Endothelial cell of umbilical vein (primary cell): ENCODE measurements at regions not wholly inside any gene's neighbourhood (a gene's known extent, or its start where the extent isn't known, plus 50 kb on each side); places are given as distances from the start of the nearest gene placed in this dataset.

ENCODE experiments used
- BruUV-seq: library from RNA; stranded (reverse); fragments of 400-500 nt; replicated peaks from 2 replicates; lab custom pipeline; 2021; lab: Mats Ljungman, UMichigan
- CTCF ChIA-PET: fragments of 300-600, 350-600 bp; sonication (Branson Sonifier 250); formaldehyde crosslinking; loops from one replicate; lab custom pipeline; 2021; ENCODE audit warnings: antibody characterized with exemption, inconsistent platforms; lab: Charles Lee
- POLR2A ChIA-PET: fragments of 300-600, 350-600 bp; sonication (Branson Sonifier 250); formaldehyde crosslinking; loops from one replicate; lab custom pipeline; 2021; ENCODE audit warnings: antibody characterized with exemption, inconsistent platforms; lab: Charles Lee
- DNase-seq: peaks from one replicate; pipeline ENCODE4 v3.0.0-alpha.2; 2011; ENCODE audit warnings: low read depth, low spot score
- FAIRE-seq: peaks from 2 replicates; lab custom pipeline; 2011; peaks lifted over from hg19 to GRCh38; lab: Jason Lieb, UNC
- H2AFZ ChIP-seq: 2 replicates; pipeline ENCODE4 v1.6.0; 2012; ENCODE audit warnings: low read depth, low read length, control low read depth, inconsistent platforms
- H3K27ac ChIP-seq: 2 replicates; pipeline ENCODE4 v1.5.1; 2011; ENCODE audit warnings: low read depth, mild to moderate bottlenecking, control low read depth, low read length, moderate library complexity; ENCODE audit not compliant: insufficient read depth
- H3K27me3 ChIP-seq, 2 experiments: 2 replicates each; pipeline versions ENCODE4 v1.6.0 to v1.6.1; 2011; ENCODE audit warnings: low read length in 2 of 2, mixed read lengths in 1 of 2; ENCODE audit not compliant: control insufficient read depth in 2 of 2, insufficient read depth in 2 of 2
- H3K36me3 ChIP-seq, 2 experiments: 2 replicates in 1 of 2; 3 replicates in 1 of 2; pipeline ENCODE4 v1.5.1; 2011; ENCODE audit warnings: low read length in 2 of 2, mild to moderate bottlenecking in 1 of 2, moderate library complexity in 1 of 2; ENCODE audit not compliant: control insufficient read depth in 2 of 2, insufficient read depth in 2 of 2; ENCODE audit errors: extremely low read depth in 1 of 2
- H3K4me1 ChIP-seq: 3 replicates; pipeline ENCODE4 v1.5.1; 2011; ENCODE audit warnings: mild to moderate bottlenecking, low read length; ENCODE audit not compliant: control insufficient read depth, insufficient read depth; ENCODE audit errors: extremely low read depth
- H3K4me2 ChIP-seq: 2 replicates; pipeline ENCODE4 v1.6.1; 2011; ENCODE audit warnings: low read length, control low read depth, mixed read lengths; ENCODE audit not compliant: insufficient read depth
- H3K4me3 ChIP-seq, 3 experiments: fragments of 200-600 bp in 1 of 3; sonication (generic), shearing (Covaris generic) in 1 of 3; replicated peaks in 1 of 3; 2 replicates each; pipeline ENCODE4 v1.5.1; 2011 to 2016; ENCODE audit warnings: control low read depth in 3 of 3, low read length in 3 of 3, mild to moderate bottlenecking in 2 of 3, inconsistent platforms in 1 of 3, low read depth in 1 of 3, moderate library complexity in 1 of 3; ENCODE audit not compliant: insufficient read depth in 1 of 3
- H3K79me2 ChIP-seq: 2 replicates; pipeline ENCODE4 v1.6.0; 2012; ENCODE audit warnings: low read length, inconsistent platforms; ENCODE audit not compliant: control insufficient read depth, insufficient read depth
- H3K9ac ChIP-seq: replicated peaks from 2 replicates; pipeline ENCODE3; 2011; ENCODE audit warnings: low read length, control low read depth; ENCODE audit not compliant: insufficient read depth; ENCODE audit errors: extremely low read depth
- H3K9me1 ChIP-seq: replicated peaks from 3 replicates; pipeline ENCODE4 v1.6.0; 2011; ENCODE audit warnings: mild to moderate bottlenecking, low read length; ENCODE audit not compliant: control insufficient read depth, insufficient read depth; ENCODE audit errors: extremely low read depth
- H3K9me3 ChIP-seq: replicated peaks from 2 replicates; pipeline ENCODE4 v1.5.1; 2012; ENCODE audit warnings: low read length, inconsistent platforms; ENCODE audit not compliant: control insufficient read depth, insufficient read depth
- H4K20me1 ChIP-seq: replicated peaks from 2 replicates; pipeline ENCODE3; 2011; ENCODE audit warnings: mild to moderate bottlenecking, low read length; ENCODE audit not compliant: control insufficient read depth, insufficient read depth; ENCODE audit errors: extremely low read depth
- CTCF ChIP-seq, 2 donors: IDR thresholded peaks; 1 replicate in 1 of 2; 2 replicates in 1 of 2; pipeline ENCODE4 v1.5.1; 2011; ENCODE audit warnings: low read length in 2 of 2, mild to moderate bottlenecking in 2 of 2, moderate library complexity in 2 of 2, control low read depth in 1 of 2, inconsistent platforms in 1 of 2, low read depth in 1 of 2; ENCODE audit not compliant: insufficient read depth in 1 of 2; ENCODE audit errors: extremely low read depth in 1 of 2
- EZH2 ChIP-seq: IDR thresholded peaks from 2 replicates; pipeline ENCODE4 v1.6.1; 2012; ENCODE audit warnings: borderline replicate concordance, low read depth, mild to moderate bottlenecking, moderate library complexity, low read length, inconsistent platforms; ENCODE audit not compliant: severe bottlenecking
- FOS ChIP-seq: IDR thresholded peaks from 2 replicates; pipeline ENCODE4 v1.6.1; 2011; ENCODE audit warnings: mild to moderate bottlenecking, low read length, moderate library complexity, borderline replicate concordance; ENCODE audit not compliant: insufficient read depth
- GATA2 ChIP-seq: IDR thresholded peaks from 2 replicates; pipeline ENCODE4 v1.7.0; 2011; ENCODE audit warnings: low read depth, mild to moderate bottlenecking, moderate library complexity, mixed read lengths, low read length; ENCODE audit not compliant: insufficient read length, insufficient read depth
- JUN ChIP-seq: IDR thresholded peaks from 2 replicates; pipeline ENCODE4 v1.6.1; 2011; ENCODE audit warnings: borderline replicate concordance, low read depth; ENCODE audit not compliant: insufficient read length, insufficient read depth
- MAX ChIP-seq: IDR thresholded peaks from 2 replicates; pipeline ENCODE4 v1.6.1; 2011; ENCODE audit not compliant: insufficient read depth, insufficient read length
- MYC ChIP-seq: IDR thresholded peaks from one replicate; pipeline ENCODE4 v1.6.1; 2011; ENCODE audit warnings: mild to moderate bottlenecking, low read depth, low read length
- POLR2A ChIP-seq: IDR thresholded peaks from 2 replicates; pipeline ENCODE4 v1.6.1; 2012; ENCODE audit warnings: low read depth, mild to moderate bottlenecking, control low read depth, low read length
- POLR2AphosphoS5 ChIP-seq: IDR thresholded peaks from 2 replicates; pipeline ENCODE4 v1.6.1; 2012; ENCODE audit warnings: low read depth, mild to moderate bottlenecking, control low read depth, low read length, moderate library complexity; ENCODE audit not compliant: insufficient read depth
- dilution Hi-C: fragments of 300-500 bp; cut with MboI; formaldehyde crosslinking; loops from one replicate; pipeline ENCODE4 v1.15.0; 2019; ENCODE audit warnings: low sequenced_read_pairs; ENCODE audit not compliant: extremely low pct_ligation_motif_present
- intact Hi-C: fragments of 100-400 bp; cut with micrococcal nuclease; formaldehyde crosslinking; loops from one replicate; pipeline ENCODE4 v1.10.0; 2022

- BruUV-seq, result no TSS peak
- no peaks in the 10 kb centered on the region for H3K27me3 ChIP-seq
- DNase-seq, result no peak
- H3K36me3 ChIP-seq, result no peaks in the 10 kb centered on the region
- no peaks in the 10 kb centered on the region for H4K20me1 ChIP-seq
- H2AFZ ChIP-seq, result no peak overlapping the region
- no peaks in the 10 kb centered on the region for H3K9me1 ChIP-seq
- H3K9me3 ChIP-seq, result no peaks in the 10 kb centered on the region
- no peaks in the 10 kb centered on the region for H3K79me2 ChIP-seq
- dilution Hi-C loops (no loop called here), intact Hi-C loops (no loop called here)
- no peak overlapping the region for H3K27ac ChIP-seq
- H3K4me2 ChIP-seq, result no peak overlapping the region
- H3K9ac ChIP-seq, result no peak overlapping the region
- H3K4me1 ChIP-seq, result no peaks in the 10 kb centered on the region
- ChIA-PET CTCF (no interaction called here), POLR2A (no interaction called here)
- H3K4me3 ChIP-seq, result no peak overlapping the region
- TF ChIP-seq GATA2 (no peak), POLR2A (no peak), FOS (no peak), MAX (no peak), POLR2AphosphoS5 (no peak), CTCF (IDR thresholded peaks at IDR 0.05; ENCODE audit: extremely low read depth in 1 of 2, insufficient read depth in 1 of 2, low read depth in 1 of 2, low read length in 2 of 2) (no peak), EZH2 (no peak), JUN (no peak), MYC (no peak)
- FAIRE-seq, result no peak
These were observed 550.3 kb upstream of the NOVA1 start for GRCh38 chr14:27148143-27148542.
